Heart left ventricle (tissue), 13 donors: ENCODE measurements at regions not wholly inside any gene's neighbourhood (a gene's known extent, or its start where the extent isn't known, plus 50 kb on each side); places are given as distances from the start of the nearest gene placed in this dataset.

ENCODE experiments used
- POLR2A ChIP-seq, 2 donors: fragments of 450-650 bp; IDR thresholded peaks; one replicate each; pipeline ENCODE4 v1.6.1; 2017; ENCODE audit warnings: antibody characterized with exemption in 2 of 2, mild to moderate bottlenecking in 2 of 2, moderate library complexity in 2 of 2
- TF ChIP-seq, protein P1 (sequence below), 12 donors: fragments of 200-600 bp; sonication (generic) in 4 of 12; IDR thresholded peaks; one replicate each; pipeline versions ENCODE4 v1.5.0 to v1.8.0; 2018 to 2022; ENCODE audit warnings: antibody characterized with exemption in 12 of 12, mild to moderate bottlenecking in 5 of 12
- donor health status: ischemic (EF 13 %, LVEDD 7.1; RV severe dilation, severe dysfunction).
- donor health status: DM: no; HTN: yes; CAD: no.
- donor health status: DM: no; HTN: no; CAD: no.
- donor health status: ischemic (EF 25% LVEDD 6.9; RV normal size, moderate dysfunction).
- donor health status: ischemic (EF 25% LVEDD 5.7; RV mildly dilated, moderate dysfunction).
- donor health status: ischemic (EF 35%, LVEDD 5.7; RV mildly dilated, moderate dysfunction).
- donor health status: nonischemic (EF 11% LVEDD 7.7; RV severe dilation, severe dysfunction).
- donor health status: DM: yes; HTN: yes; CAD: no.
- donor health status: PGD.
- donor health status: ischemic (EF 29% LVEDD 5.4; RV normal size, mild dysfunction).
- donor health status: nonischemic (EF 23%, LVEDD 6.1; RV moderate dilation, normal function).

DNA sequence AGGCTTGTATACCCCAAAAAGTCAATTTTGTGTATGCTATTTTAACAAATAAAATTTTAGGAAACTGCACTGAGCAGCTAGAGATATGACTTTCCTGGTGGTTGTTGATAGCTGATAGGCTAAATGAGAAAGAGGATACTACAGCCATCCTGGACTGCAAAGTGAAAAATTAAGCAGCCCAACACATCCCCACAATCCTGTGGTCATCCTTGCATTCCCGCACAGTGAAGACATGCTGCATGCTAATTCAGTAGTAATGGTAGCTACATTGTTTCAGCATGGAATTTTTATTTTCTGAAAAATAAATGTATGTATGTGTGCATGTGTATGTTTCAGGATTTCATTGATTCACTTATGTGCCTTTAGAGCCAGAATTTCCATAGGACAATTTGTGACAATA is 124.2 kb upstream of the CCDC68 start:
- TF ChIP-seq, protein P1, sequence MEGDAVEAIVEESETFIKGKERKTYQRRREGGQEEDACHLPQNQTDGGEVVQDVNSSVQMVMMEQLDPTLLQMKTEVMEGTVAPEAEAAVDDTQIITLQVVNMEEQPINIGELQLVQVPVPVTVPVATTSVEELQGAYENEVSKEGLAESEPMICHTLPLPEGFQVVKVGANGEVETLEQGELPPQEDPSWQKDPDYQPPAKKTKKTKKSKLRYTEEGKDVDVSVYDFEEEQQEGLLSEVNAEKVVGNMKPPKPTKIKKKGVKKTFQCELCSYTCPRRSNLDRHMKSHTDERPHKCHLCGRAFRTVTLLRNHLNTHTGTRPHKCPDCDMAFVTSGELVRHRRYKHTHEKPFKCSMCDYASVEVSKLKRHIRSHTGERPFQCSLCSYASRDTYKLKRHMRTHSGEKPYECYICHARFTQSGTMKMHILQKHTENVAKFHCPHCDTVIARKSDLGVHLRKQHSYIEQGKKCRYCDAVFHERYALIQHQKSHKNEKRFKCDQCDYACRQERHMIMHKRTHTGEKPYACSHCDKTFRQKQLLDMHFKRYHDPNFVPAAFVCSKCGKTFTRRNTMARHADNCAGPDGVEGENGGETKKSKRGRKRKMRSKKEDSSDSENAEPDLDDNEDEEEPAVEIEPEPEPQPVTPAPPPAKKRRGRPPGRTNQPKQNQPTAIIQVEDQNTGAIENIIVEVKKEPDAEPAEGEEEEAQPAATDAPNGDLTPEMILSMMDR (IDR thresholded peaks at IDR 0.05) = no peak
- TF ChIP-seq POLR2A (IDR thresholded peaks at IDR 0.05) = no peak
